CD4-positive, alpha-beta T cell treated with Interferon gamma for 1 hour (primary cell): ENCODE measurements at regions not wholly inside any gene's neighbourhood (a gene's known extent, or its start where the extent isn't known, plus 50 kb on each side); places are given as distances from the start of the nearest gene placed in this dataset.
A peak's percentile ranks its signal among the peaks of the same experiment; 100 is the strongest.
"Not testable (repeated sequence)": the region's sequence is repeated elsewhere in the genome, so short reads cannot be mapped to it uniquely, and the experiment has no call there.

Experiments used
- DNase-seq: peaks from one replicate; pipeline ENCODE4 v3.0.0-alpha.2; 2020

DNA sequence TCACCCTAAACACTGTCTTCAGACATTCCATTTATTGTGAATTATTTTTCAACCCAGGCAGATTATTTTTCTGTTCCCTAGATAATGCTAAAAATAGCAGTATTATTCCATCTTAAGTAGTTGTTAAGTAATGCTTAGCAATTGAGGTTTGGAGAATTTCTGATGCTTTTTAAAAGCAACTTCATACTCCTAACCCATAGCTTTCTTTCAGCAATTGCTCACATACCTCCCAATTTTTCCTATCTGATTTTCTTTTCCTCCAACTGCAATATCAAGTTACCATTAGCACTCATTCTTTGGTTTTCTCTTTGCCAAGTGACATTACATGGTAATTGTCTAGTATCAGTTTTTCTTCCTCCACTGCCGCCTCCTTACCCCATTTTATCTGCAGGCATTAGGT is 104.7 kb downstream of the GPR85 start:
- DNase-seq = no peak

DNA sequence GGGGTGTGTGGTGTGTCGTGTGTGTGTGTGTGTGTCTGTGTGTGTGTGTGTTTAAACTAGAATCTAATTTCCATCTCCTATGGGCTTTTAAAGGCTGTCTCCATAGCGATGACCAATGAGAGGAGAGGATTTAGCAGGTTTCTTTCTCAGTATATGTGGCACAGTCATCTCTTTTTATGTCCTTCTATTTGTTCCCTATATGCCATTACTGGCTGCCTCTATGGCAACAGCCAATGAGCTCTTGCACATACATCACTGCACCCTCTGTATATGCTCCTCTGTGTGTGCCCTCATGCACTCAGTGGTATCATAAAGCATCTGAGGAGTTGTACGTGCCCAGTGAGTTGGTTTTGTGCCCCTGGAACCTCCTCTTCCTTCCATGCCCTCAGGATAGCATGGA is 107.6 kb downstream of the GPR85 start:
- not testable (repeated sequence) for DNase-seq

DNA sequence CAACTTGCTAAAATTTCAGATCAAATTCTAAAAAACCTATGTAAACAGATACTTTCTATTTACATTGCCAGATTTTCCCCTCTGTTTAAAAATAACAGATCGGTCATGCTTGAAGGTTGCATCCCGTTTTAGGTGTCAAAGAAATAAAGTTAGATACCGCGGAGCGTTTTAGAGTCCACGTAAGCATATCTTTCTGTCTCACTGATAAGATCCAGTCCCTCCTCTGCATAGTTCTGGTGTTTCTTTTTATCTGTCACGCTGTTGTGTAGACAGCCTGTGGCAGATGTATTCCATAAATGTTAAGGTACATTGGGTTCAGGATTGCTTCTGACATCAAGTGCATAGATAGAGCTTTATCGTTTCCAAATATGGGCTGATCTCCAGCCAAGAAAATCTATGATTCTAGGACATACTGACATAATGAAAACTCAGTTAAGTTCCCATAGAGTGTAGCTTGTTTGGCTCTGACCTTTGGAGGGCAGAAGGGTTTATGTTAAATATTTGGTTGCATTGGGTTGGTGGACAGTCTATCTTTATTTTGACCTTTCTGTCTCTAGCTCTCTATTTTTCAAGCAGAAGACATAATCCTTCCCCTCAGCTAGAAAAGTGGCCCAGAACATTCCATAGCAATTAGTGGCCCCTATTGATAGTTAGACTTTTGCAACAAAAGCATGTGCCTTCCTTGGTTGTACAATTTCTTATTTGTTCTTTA is 109.2 kb downstream of the GPR85 start:
- not testable (repeated sequence) for DNase-seq

DNA sequence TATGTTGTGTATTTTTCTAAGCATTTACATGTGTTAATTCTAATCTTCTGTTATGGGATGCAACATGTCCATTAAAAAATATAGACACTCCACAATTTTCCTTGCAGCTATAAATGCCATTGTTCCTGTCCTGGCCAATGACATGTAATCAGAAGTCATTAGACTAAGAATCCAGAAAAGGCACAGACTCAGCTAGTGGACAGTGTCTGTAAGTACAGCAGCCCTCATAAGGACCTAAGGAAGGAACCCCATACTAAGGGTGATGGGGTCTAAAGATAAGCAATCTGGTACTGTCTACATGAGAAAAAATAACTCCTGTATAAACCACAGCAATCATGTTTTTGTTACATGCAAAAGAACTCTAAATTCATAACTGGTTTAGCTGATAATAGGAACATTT is 115.9 kb downstream of the GPR85 start:
- DNase-seq = no peak

DNA sequence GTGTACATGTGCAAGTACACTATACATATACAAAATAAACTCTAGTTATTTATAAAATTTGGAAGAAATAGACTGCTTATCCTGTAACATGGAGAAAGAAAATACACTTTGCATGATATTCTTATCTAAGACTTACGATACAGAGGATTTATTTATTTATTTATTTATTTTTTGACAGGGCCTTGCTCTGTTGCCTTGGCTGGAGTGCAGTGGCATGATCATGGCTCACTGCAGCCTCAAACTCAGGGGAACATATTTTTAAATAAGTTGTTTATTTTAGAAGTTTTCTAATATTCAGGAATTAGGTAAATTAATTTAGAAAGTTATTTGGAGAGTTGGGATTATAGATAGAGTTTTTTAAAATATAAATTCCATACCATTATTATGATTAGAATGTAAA is 116.7 kb downstream of the GPR85 start:
- no peak for DNase-seq

DNA sequence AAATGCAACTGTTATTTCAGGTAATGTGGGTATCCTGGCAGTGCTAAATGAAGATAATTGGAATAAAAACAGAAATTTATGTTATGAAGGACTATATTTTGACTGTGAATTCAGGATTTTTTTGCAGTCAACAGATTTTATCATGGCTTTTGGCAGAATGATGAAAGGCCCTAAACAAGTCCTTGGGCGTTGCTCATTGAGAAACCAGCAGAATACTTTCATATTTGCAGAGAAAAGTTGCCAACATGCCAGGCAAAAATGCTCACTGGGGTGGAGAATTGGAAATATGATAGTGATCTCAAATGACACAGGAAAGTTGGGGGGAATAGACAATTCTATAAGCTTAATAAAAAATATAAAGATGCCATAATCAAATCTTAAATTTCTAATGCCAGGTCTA is 121.1 kb downstream of the GPR85 start:
- no peak for DNase-seq

DNA sequence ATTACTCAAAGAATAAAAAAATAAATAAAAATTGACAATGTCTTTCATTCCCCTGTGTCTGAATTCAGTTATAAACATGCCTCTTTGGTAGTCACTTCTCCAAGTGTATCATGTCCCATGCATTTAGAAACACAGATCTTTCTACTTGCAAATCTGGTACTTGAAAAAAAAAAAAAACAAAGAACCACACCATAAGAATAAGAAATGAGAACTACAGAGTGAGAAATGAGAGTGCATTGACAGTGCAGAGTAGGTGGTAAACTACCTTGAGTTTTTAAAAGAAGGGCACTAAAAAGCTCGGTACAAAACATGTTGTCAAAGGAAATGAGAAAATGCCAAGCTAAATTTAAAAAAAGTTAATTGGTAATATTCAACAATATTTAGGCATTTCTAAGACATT is 123.0 kb downstream of the GPR85 start:
- DNase-seq = no peak

DNA sequence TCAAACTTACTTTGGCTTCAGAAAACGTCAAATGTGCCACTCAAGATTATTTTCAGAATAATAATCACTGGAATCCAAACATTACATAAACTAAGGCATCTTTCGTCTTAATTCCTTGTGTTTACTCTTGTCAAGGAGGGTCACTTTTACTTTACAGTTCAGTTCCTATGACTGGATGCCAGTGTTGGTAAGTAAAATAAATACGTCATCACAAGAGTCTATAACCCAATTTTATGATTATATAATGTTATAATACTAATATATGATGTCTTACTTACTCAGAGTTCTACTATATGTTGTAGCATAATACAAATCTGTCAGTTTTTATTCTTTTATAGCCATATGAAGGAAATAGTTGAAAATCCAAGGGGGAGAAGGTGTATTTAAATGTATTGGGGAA is 123.8 kb downstream of the GPR85 start:
- no peak for DNase-seq

DNA sequence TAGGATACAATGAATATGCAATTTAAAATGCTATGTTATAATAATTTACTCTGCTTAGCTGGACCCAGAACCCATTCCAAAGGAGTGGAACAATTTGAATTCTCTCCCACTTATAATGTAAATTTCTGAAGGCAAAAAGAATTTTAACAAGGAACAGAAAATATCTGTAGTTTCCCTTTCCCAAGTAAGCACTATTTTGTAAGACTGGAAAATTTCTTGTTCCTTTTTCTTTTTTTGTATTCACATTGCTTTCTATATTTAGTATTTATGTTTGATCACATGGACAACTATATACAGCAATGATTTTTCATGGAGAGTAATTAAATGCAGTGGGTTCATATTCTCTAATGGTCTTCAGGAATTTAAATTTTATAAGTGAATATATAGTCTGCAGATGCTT is 127.4 kb downstream of the GPR85 start:
- no peak for DNase-seq

DNA sequence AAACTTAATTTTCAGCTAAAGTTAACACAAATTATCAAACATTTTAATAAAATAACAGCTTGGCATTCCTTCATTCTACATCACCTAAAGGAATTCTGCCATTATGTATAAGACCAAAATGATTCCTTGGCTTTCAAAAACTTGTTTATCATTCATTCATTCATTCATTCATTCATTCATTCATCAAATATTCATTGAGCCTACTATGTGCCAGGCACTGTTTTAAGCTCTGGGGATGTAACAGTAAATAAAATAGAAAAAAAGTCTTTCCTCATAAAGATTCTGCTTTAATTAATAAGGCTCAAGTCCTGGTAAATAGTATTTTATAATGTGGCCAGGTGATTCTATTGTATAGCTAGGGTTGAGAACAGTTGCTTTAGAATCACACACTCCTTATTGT is 127.9 kb downstream of the GPR85 start:
- DNase-seq = no peak

DNA sequence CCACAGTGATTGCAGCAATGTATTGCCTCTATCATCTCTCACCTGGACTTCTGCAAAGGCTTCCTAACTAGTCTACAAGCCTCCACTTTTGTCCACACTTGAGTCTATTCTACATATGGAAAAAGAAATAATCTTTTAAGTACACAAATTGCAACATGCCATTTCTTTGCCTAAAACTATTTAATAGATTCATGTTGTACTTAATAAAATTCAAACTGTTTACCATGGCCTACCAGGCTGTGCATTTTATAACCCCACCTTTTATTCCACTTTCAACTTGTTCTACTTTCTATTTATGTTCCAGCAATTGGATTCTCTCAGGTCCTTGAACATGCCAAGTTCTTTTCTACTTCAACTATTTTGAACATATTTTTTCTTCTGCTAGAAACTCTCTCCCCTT is 128.7 kb downstream of the GPR85 start:
- no peak for DNase-seq

DNA sequence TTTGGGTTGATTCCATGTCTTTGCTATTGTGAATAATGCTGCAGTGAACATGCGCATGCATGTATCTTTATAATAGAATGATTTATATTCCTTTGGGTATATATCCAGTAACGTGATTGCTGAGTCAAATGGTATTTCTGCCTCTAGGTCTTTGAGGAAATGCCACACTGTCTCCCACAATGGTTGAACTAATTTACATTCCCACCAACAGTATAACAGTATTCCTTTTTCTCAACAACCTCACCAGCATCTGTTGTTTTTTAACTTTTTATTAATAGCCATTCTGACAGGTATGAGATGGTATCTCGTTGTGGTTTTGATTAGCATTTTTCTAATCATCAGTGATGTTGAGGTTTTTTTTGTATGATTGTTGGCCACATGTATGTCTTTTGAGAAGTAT is 133.6 kb downstream of the GPR85 start:
- not testable (repeated sequence) for DNase-seq

DNA sequence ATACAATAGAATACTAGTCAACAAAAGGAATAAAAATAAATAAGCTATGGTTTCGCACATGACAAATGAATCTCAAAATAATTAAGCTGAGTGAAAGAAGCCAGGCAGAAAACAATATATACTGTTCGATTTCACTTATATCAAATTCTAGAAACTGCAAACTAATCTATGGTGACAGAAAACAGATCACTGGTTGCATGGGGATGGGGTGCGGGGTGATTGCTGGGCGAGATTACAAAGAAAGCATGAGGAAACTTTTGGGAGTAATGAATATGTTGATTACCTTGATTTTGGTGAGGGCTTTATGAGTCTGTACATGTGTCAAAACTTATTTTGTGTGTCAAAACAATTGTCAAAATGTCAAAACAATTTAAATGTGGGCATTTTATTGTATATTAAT is 135.6 kb downstream of the GPR85 start:
- DNase-seq = no peak

DNA sequence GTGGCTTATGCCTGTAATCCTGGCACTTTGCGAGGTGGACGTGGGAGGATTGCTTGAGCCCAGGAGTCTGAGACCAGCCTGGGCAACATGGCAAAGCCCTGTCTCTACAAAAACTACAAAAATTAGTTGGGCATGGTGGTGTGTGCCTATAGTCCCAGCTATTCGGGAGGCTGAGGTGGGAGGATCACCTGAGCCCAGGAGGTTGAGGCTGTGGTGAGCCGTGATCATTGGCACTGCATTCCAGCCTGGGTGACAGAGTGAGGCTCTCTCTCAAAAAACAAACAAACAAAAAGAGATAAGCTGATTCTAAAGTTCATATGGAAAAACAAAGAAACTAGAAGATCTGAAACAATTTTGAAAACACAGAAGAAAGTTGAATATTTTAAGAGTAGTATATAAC is 136.9 kb downstream of the GPR85 start:
- not testable (repeated sequence) for DNase-seq

DNA sequence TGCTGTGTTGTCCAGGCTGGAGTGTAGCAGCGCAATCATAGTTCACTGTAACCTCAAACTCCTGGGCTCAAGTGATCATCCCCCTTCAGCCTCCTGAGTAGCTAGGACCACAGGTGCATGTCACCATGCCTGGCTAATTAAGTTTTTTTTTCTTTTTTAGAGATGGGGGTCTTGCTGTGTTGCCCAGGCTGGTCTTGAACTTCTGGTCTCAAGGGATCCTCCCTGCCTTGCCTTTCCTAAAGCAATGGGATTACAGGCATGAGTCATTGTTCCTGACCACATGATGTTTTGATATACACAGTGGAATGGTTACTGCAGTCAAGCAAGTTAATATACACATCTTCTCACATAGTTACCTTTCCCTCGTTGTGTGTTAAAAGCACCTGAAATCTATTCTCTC is 140.3 kb downstream of the GPR85 start:
- no peak for DNase-seq

DNA sequence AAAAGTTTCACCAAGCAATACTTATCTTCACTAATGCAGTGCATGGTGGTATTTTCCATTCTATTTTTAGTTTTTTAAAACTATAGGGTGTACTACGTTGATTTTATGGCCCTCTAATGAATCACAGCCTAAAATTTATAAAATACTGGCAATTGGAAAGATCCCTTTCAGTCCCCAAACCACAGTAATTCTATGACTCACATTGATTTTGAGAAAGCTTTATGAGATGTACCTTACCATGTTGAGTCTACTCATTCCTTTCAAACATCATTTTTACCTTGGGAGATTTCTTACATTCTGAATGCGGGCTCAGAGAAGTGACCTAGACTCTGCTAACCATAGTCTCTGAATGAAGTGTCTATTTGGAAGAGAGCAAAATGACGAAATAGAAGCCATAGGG is 141.6 kb downstream of the GPR85 start:
- no peak for DNase-seq

DNA sequence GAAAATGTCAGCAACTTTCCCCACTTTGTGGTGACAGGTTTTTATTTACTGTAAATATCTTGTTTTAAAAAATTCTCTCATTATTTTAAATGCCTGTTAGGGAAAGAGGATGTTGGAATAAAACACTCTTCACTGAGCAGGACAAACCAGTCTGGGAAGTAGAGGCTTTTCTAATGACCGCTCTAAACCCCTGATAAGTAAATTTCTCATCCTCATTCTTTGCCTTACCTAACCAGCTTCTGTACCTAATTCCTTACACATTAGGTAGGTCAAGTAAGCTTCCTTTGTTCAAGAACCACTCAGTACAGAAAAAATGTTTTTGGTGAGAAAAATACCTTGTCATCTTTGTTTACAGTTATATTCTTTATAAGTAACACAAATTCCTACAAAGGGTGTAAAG is 143.6 kb downstream of the GPR85 start:
- DNase-seq = no peak

DNA sequence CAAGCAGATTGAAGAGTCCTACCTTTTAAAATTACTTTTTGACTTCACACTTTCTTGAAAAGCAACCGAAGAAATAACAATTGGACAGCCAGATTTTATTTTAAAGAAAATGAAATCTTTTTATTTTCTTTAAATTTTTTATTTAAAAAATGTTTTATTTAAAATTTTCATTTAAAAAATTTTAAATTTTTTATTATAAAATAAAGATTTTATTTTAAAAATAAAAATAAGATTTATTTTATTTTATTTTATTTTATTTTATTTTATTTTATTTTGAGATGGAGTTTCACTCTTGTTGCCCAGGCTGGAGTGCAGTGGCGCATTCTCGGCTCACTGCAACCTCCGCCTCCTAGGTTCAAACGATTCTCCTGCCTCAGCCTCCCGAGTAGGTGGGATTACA is 144.5 kb downstream of the GPR85 start:
- not testable (repeated sequence) for DNase-seq

DNA sequence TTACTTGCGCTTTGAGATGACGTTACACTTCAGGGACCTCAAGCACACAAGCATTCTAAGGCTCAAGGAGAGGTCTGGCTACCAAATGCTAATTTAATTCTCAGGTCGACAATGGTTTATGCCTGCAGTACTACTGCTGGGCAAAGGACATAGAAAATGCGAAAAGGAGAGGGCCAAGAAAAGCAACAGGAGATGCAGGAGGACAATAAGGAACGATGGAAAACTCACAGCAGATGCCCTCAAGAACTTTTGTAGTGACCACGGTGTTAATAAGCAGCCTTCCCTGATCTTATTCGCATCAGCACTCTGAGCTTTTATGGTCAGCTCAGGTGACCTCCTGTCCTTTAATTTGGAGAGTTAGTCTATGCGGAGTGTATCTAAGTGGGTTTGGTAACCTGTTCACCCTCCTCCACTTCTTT is 146.3 kb downstream of the GPR85 start:
- no peak for DNase-seq

DNA sequence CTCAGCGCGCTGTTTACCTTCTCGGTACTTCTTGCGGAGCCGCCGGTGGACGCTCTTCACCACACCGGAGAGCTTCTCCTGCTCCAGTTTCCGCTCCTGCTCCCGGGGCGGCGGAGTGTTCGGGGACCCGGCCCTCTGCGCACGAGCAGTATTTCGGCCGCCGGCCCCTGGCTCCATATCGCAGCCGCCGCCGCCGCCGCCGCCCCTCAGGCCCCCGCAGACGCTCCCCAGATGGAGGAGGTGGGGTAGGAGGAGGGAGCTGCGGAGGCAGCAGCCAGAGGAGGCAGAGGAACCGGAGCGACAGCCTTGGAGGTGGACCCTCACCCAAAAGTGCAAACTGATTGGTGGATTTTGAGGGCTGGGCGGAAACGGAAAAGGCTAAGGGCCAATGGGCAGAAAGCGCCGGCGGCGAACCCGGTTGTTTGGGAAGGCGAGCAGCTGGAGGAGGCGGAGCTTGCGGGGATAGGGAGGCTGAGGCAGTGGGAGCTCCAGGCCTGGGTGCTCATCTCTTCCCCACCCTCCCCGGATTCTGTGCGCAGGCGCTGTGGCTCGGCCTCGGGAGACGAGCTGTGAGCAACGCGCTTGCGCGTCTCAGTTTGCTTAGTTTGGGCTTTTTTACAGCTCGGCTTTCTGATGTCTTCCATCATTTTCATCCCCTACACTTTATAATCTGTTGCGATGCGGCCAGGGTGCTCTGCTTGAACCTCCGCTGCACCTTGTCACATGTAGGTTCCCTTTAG is 146.9 kb downstream of the GPR85 start:
- peak; percentile 99 for DNase-seq

DNA sequence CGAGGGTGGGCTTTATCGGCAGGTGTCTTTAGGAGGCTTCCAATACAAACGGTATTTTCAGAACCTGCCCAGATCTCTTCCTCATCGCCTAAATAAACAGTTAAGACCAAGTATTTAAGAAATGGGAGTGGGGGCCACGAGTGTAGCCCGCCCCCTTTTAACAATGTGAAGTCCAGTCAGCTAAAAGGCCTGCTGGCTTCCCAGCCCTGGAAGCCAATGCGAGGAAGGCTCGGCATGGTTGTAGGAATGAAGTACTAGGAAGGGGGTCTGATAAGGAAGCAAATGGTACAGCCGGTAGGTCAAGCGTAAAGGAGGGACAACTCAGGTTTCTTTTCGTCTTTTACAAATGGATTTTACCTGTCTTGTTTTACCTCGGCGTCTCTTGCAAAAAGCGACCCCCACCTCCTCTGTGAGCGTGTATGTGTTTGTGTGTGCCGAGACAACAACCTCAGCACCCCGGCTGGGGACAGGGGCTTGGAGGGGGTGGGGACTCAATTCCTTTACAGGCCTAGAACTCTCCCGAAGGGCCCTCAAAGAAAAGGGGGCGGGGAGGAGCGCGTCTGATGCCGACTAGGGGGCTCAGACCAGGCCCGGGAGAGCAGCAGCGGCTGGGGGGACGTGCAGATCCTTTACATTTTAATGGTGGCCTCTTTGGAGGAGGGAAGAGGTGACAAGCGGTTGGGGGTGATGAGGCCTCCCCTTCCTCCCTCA is 147.6 kb downstream of the GPR85 start:
- peak; percentile 2 for DNase-seq

DNA sequence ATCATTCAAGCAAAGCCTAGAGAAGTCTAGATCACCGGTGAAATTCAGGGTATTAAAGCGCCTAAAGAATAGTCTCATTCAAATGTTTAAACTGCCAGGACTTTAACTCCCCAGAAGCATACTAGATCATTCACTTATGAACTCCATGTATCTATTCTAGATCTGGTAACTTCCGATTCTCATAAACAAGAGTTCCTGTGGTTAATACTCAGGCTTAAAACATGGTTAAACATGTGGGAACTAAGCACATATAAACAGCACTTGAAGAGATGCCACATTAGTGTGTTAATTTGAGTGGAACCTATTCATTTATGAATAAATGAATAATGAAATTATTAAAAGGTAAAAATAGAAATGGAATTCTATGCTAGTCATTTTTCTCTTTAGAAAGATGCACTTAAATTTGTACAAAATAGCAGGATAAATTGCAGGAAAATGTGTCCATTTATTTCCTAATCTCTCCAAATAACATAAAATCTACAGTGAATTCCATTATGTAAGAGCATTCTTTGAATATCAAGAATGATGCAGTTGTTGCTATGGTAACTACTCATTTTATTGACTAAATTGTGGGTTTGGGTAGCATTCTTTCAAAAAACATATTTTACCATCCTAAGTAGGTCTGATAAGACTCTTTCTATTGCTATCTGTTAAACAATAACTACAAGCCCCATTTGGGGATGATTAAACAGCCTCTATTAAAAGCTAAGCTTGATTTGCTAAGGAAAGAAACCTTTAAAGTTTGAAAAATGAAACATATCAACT is 147.6 kb upstream of the TMEM168 start:
- DNase-seq = no peak

DNA sequence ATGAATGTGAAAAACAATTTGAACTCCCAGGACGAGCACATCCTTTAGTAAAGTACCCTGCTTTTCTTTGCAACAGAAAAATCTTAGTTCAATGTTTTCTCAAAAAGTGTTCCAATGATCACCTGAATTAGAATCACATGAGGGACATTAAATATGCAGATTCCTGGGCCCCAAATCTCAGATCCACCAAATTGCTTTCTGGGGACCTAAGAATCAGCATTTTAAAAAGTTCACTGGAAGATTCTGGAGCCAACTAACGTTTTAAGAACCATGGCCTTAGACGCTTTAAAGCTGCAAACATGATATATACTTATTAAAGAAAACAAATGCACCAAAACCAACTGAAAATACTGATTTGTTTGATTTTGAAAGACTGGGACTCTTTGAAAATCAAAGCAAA is 143.4 kb upstream of the TMEM168 start:
- DNase-seq = no peak
